NCI-H526 treated with DMSO at 0.1 percent for 48 hours (cell line): ENCODE measurements at regions not wholly inside any gene's neighbourhood (a gene's known extent, or its start where the extent isn't known, plus 50 kb on each side); places are given as distances from the start of the nearest gene placed in this dataset.

Experiments used
- DNase-seq: peaks from one replicate; lab custom pipeline; 2025; lab: John Stamatoyannopoulos, UW

DNA sequence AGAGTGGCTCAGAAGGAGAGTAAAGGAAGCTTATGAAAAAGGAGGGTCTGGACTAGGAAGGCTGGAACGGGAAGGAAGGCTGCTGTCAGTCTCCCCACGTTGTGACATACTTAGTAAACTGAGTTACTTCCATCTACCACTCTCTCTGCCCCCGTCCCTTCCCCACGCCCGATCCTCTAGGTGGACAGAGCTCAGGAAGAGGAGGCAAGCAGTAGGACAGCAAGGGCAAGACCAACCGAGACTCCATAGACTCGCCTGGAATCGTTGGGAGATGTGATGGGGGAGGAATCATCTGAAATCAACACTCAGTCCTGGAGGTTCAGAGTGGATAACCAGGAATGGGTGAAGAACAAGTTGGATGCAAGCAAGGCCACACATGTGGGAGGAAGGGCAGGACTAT is 240.7 kb downstream of the BUD13 start:
- no peak for DNase-seq

DNA sequence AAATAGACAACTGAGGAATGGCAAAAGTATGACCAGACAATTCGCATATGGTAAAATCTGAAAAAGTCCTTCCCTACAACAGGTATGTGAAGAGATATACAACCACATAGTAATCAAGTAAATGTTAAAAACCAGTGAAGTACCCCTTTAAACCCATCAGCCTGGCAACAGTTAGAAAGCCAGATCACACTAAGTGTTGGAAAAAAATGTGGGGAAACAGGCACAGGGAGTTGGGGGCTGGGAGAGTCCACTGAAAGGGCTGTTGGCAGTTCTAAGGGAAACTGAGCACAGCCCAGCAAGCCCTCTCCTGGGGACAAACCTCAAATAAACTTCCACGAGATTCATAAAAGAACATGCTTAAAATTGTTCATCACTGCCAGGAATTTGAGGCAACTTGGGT is 242.1 kb downstream of the BUD13 start:
- DNase-seq: no peak

DNA sequence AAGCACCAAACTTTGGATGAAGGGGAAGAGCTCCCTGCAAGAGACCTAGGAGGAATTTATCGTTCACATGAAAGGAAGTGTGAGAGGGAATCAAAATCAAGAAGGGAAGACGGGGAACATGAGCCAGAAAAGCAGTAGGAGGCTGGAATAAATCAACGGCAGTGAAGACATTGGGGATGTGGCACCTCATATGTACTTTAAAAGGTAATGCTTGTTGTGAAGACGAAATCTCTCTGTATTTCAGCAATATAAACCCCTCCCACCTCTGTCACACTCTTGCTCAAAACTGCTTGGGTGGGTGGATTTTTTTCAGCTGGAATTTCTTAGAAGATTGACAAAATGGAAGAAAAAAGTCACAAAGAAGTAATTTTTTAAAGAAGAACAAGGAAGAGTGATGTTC is 243.5 kb downstream of the BUD13 start:
- no peak for DNase-seq

DNA sequence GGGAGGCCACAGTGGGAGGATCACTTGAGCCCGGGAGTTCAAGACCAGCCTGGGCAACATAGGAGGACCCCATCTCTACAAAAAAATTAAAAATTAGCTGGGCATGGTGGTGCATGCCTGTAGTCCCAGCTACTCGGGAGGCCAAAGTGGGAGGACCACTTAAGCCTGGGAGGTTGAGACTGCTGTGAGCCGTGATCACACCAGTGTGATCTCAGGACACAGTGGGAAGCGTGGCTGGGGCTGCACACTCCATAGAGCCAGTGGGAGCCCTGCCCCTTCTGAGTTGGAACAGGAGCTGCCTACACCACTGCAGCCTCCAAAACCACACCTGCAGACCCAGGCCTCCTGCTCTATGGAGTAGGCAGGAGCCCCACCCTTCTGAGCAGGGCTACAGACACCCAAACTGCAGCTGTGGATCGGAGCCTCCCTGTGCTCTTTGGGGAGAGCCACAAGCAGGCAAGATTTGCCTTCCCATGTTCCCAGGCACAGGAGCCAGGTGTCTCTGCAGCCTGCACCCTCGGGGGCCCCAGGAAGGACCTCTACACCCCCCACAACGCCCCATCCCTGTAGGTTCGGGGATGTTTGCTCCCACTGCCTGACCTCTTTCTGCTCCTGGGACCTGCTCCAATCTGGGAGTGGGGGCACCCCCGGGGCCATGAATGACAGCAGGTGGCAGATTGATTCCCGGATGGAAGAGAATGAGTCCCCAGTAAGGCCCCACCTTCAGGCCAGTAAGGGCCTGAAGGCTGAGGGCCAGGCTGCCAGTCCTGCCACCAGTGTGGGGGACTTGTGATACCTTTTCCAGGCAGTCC is 245.4 kb downstream of the BUD13 start:
- DNase-seq: no peak

DNA sequence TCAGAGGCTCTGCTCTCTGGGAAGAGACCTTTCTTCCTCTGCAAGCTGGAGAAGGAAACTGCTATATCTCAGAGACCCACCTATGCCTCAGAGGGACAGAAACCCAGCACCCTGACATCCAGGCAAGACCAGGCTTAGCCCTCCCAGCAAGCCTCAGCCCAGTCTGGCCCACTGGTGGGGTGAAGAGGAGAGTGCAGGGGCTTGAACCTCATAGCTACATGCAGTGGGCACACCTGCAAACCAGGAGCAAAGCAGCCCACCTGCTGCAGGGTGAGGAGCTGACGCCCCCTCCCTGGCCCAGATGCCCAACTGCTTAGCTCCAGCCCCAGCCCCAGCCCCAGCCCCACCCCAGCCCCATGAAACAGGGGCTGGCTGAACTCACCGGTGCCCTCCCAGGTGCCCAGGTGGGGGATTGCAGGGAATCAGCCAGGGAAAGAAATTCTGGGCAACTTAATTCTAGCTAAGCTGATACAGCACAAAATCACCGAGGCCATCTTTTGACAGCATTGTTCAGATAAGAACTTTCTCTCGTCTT is 246.8 kb downstream of the BUD13 start:
- DNase-seq: no peak

DNA sequence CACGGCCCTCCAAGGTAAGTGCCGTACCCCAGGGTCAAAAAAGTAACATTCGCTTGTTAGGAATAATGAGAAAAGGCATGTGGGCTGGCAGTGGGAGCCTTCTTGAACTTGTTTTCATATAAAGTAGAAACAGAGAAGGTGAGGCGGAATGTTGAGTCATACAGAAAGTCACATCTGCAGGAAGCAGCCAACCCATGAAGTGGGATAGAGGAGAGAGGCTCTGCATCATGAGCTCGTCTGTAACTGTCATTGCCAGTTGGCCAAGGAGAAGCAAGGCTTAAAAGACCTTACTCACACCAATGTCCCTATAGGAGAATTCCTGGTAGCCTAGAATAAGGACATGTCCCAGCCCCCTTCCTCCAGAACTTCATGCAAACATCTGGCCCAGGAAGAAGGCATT is 253.3 kb downstream of the BUD13 start:
- no peak for DNase-seq

DNA sequence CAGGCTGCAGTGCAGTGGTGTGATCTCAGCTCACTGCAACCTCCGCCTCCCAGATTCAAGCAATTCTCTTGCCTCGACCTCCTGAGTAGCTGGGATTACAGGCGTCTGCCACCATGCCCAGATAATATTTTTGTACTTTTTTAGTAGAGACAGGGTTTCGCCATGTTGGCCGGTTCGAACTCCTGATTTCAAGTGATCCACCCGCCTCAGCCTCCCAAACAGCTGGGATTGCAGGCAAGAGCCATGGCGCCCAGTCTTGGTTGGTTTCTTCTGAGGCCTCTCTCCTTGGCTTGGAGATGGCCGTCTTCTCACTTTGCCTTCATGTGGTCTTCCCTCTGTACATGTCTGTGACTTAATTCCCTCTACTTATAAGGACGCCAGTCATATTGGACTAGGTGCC is 254.6 kb downstream of the BUD13 start:
- no peak for DNase-seq

DNA sequence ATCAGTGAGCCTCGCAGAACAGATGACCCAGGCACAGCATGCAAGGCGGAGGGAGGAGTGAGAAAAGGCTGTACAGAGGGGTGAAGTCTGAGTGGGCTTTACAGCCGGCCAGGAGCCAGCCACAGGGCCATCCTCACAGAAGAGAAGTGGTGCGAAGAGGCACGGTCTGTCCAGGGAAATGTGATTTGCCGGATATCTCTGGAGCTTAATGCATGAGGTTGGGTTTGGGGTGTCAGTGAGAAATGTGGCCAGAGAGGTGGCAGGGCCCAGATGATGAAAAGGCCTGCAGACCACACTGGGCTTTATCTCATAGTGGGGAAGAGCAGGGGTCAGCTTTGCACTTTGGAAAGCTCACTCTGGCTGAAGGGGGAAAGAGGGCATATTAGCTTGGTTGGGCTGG is 255.2 kb downstream of the BUD13 start:
- DNase-seq: no peak

DNA sequence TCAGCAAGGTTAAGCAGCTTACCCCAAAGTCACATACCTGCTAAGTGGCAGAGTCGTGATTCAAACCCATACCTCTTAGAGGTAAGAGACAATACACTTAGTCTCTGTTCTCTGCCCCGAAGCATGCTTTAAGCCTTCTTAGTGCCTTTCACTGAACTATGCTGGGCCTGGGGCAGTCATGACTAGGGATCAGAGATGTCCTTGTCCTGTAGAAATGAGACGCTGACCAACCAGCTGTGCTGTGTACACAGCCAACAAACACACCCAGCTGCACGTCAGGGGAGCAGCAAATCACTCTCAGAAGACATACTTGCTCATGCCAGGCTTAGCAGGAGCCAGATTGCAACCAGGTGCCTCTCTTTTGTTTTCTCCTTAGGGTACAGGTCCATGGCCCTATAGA is 255.7 kb downstream of the BUD13 start:
- no peak for DNase-seq

DNA sequence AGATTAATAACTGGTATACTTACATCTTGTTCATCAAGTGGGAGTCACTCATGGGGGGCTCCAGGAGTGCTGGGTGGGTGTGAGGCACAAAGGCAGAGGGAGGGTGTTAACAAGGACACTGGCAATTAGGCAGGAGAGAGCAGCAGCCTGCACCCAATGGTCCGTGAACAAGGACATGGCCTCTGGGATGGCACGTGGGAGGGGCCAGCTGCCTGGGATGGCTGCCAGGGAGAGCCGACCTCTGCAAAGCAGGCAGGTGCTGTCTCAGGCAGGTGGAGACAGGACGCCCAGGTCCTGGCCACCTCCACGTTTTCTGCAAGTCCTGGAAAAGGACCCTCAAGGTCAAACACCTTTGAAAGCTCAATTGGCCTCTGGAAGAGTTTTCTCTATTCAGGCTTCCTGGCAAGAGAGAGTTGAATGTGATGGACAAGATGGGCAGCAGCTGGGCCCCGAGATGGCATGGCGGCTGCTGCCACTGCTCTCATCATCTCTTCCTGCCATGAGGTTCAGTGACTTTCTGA is 257.1 kb downstream of the BUD13 start:
- DNase-seq: peak; percentile 50

DNA sequence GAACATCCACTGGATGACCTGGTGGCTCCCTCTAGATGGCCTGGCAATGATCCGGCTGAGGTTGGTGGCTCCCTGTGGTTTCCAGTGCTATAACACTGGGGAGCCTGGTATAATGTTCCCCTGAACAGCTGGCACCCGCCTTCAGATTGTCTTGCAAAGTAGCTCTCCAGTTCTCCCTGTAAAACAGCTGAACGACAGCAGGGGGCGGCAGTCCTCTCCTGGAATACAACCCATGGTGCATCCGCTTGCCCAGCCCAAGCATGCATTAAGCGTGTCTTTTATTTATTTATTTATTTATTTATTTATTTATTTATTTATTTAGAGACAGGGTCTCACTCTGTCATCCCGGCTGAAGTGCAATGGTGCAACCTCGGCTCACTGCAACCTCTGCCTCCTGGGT is 258.9 kb downstream of the BUD13 start:
- DNase-seq: peak; percentile 68

DNA sequence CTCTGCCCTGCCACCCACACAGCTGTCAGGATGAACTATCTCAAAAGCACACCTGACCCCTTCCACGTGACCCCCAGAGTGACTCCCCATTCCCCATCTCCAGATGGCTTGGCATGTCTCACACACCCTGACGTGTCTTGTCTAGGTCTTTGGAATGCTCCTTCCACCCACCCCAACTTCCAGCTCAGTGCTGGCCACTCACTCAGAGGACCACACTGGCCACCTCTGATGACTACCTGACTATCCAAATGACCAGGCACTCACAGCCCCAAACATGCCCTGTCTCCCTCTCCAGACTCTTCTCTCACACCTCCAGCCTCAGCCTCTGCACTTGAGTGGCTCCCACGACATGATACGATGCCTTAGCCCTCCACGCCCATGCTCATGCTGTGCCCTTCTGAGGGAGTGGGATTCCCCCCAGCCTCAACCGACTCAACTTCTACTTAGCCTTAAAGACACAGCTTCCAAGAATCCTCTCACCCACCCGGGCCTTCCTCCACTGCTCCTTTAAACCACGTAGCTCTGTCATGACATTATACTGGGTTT is 259.4 kb downstream of the BUD13 start:
- no peak for DNase-seq

DNA sequence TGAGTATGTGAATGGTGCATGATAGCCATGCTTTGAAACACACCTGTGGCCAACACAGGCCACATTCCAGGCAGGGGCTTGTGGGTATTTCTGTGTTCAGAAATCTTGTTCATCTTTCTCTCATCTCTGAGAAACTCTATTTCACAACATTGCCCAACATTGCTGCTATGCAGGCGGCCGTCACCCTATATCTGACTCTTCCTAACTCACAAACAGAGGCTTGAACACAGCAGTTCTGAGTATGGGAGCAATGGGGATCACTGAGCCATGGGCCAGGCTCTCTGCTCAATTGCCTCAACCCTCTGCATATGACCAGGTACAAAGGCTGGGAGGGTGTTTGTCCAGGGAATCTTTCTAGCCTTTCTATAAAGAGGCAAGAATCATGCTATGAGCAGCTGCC is 259.9 kb downstream of the BUD13 start:
- no peak for DNase-seq

DNA sequence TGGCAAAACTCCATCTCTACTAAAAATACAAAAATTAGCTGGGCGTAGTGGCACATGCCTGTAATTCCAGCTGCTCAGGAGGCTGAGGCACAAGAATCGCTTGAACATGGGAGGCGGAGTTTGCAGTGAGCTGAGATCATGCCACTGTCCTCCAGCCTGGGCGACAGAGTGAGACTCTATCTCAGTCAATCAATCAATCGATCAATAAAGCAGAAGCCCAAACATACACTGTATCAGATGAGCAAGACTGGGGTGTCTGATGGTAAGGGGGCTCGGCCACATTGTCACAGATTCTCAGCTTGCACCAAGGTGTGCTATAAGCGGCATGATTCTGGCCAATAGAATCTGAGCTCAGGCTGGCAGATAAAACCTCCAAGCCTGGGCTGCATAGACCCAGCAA is 261.1 kb downstream of the BUD13 start:
- no peak for DNase-seq

DNA sequence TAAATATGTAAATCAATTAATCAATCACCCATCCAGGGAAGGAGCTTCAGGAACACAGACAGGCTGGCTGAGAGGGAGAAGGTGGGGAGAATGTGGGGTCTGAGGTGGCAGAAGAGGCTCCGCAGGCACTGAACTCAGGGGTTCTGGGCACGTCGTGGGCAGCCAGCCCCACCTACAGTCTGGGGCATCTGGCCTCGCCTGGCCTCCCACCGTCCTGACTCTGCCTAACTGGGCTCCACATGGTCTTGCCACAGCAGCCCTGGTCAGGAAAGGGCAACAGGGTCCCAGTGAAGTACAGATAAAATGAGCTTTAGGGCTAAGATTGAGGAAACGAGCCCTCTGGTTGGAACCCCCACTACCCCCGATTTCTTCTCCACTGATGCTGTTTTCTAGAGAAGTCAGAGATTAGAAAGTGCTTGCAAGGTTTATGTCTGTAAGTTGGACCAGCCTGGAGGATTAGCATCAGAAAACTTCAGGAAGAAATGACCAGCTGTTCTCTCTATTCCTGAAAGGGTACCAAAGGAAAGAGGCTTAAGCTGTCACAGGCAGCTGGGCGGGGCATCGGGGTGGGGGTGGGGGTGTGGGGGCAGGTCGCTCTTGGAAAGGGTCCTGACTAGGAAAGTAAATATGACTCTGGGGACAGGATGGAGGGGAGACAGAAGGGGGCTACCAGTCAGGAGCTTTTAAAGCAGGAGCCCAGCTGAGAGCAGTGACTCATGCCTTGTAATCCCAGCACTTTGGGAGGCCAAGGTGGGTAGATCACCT is 261.7 kb downstream of the BUD13 start:
- no peak for DNase-seq

DNA sequence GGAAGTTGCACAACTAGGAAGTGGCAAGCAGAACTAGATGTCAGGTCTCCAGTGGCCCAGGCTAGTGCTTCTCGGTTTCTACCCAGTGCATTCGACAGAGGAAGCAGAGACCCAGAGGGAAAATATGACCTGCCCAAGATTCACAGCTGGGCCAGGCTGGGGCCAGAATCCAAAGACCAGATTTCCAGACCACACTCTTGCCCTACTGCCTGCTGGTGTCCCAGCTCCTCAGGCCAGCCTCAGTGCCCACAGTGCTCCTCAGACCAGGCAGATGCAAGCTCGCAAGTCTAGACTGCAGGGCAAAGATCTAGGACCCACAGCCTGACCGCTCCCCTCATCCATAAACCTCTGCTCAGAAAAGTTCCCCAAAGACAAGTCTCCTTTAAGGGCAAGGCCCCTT is 262.6 kb downstream of the BUD13 start:
- DNase-seq: no peak

DNA sequence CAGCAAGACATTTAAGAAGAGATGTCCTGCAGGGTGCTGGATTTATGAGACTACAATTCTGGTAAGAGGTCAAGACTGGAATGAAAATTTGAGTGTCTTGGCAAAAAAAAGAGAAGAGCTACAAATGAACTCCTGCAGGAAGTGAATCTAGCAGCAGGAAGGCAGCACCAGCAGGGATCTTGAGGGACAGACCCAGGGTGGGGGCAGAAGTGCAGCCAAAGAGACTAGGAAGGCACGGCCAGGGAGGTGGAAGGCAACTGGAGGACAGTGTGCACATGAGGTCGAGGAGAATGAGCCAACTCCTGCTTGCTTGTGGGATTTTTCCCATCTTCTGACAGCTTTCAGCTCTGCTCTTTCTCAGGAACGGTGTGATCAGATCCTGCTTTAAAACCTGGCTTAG is 263.2 kb downstream of the BUD13 start:
- DNase-seq: no peak

DNA sequence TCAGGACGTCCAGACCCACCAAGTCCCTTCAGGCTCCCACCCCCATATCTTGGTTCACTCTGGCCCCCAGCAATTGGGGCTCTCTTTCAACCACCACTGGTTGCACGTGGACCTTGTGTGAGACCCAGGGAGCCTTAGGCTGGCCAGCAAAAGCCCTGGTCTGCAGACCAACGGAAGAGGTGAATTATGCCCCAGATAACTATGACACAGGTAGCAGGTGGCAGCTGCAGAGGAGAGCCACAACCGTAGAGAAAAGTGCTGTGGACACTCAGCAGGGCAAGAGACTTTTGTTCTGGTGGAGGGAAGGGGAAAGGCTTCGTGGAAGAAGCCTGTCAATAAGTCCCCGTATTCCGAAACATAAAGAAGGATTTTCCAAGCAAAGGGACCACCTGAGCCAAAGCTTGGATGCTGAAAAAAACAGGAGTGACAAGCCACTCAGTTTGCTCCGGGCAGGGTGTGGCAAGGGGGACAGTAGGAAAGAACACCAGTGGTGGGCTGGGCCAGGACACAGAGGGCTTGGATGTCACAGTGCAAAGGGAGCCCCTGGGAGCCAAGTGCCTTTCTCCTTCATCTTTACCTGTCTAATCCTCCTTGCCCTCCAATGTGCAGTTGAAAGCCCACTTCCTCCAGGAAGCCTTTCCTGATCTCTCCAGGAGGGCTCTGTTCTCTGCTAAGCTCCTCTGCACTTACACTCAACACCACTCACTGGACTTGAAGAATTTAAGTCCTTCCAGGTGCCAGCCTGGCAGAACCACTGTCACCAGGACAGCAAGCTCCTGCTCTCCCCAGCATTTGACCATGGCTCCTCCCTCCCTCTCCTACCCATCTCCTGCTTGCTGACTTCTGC is 264.7 kb downstream of the BUD13 start:
- no peak for DNase-seq

DNA sequence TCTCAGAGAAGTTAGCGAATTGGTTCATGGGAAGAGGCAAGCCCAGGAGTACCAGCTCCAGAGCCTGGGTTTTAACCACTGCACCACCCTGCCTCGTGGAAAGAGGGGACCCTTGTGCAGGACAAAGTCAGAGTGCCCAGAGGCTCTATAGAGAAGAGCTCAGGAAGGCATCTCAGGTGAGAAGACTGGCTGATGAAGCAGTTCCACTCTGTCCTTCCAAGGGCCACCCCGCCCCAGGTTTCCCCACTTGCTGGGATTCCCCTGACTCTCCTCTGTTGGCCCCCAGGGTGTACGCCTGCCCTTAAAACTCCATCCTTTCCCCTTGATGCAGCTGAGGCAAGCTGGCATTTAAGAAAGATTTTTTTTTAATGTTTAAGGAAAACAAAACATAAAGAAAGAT is 265.8 kb downstream of the BUD13 start:
- DNase-seq: no peak

DNA sequence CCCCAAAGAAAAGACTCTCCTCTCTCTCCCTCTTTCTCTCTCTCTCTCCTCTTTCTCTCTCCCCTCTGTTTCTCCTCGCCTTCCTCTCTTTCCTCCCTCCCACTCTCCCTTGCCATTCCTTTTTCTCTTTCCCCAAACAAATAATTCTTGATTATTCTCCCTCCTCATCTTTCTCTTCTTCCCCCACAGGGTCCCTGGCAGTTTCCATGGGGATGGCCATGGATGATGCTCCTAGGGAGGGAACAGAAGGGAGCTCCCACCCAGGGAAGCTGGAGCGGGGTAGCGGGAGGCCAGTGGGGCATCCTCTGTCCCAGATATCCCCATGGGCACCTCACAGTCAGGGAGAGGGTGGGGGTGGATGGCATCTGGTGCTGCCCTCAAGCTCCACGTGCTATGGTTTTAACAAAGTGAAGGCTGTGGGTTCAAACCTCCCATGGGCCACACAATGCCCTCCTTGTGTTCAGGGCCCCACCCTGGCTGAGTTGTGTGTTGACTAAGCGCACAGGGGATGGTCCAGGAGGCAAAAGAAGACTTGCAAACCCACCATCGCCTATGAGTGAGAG is 266.4 kb downstream of the BUD13 start:
- no peak for DNase-seq
